Mesenchymal stem cell (in vitro differentiated cells and primary cell): ENCODE measurements at regions not wholly inside any gene's neighbourhood (a gene's known extent, or its start where the extent isn't known, plus 50 kb on each side); places are given as distances from the start of the nearest gene placed in this dataset.

ENCODE experiments used
- DNase-seq: peaks from one replicate; pipeline ENCODE4 v3.0.0-alpha.2; 2013
- H2AFZ ChIP-seq: one replicate; pipeline ENCODE4 v1.6.1; 2013; ENCODE audit warnings: low read depth, mild to moderate bottlenecking, control low read depth, inconsistent platforms, low read length, moderate library complexity
- H2AK5ac ChIP-seq: 2 replicates; pipeline ENCODE4 v1.6.1; 2013; ENCODE audit warnings: low read length, moderate library complexity, mild to moderate bottlenecking, inconsistent platforms; ENCODE audit not compliant: severe bottlenecking
- H2BK120ac ChIP-seq: one replicate; pipeline ENCODE4 v1.6.1; 2013; ENCODE audit warnings: low read depth, mild to moderate bottlenecking, inconsistent platforms, low read length, moderate library complexity
- H2BK12ac ChIP-seq, 2 experiments: one replicate each; pipeline ENCODE4 v1.6.1; 2013; ENCODE audit warnings: inconsistent platforms in 2 of 2, low read length in 2 of 2, mild to moderate bottlenecking in 2 of 2, moderate library complexity in 2 of 2, control low read depth in 1 of 2
- H2BK15ac ChIP-seq: one replicate; pipeline ENCODE4 v1.6.1; 2013; ENCODE audit warnings: mild to moderate bottlenecking, low read depth, inconsistent platforms; ENCODE audit not compliant: poor library complexity, severe bottlenecking
- H2BK5ac ChIP-seq: 2 replicates; pipeline ENCODE4 v1.6.1; 2013; ENCODE audit warnings: low read depth, mild to moderate bottlenecking, low read length, control low read depth, inconsistent platforms; ENCODE audit not compliant: poor library complexity, severe bottlenecking
- H3K14ac ChIP-seq, 2 experiments: one replicate each; pipeline ENCODE4 v1.6.1; 2013; ENCODE audit warnings: inconsistent platforms in 2 of 2, low read length in 2 of 2, control low read depth in 1 of 2, mild to moderate bottlenecking in 1 of 2, moderate library complexity in 1 of 2
- H3K18ac ChIP-seq, 2 experiments: one replicate each; pipeline ENCODE4 v1.6.1; 2013; ENCODE audit warnings: inconsistent platforms in 2 of 2, low read length in 2 of 2, control low read depth in 1 of 2, low read depth in 1 of 2, mild to moderate bottlenecking in 1 of 2
- H3K23ac ChIP-seq, 2 experiments: one replicate each; pipeline ENCODE4 v1.6.1; 2013; ENCODE audit warnings: inconsistent platforms in 2 of 2, low read length in 2 of 2, mild to moderate bottlenecking in 2 of 2, moderate library complexity in 2 of 2, control low read depth in 1 of 2
- H3K27ac ChIP-seq: 2 replicates; pipeline ENCODE4 v1.5.1; 2013; ENCODE audit warnings: mild to moderate bottlenecking, moderate library complexity, low read length, control low read depth, inconsistent platforms; ENCODE audit not compliant: poor library complexity, severe bottlenecking
- H3K27me3 ChIP-seq, 2 experiments: 2 replicates each; pipeline versions ENCODE4 v1.6.1 to v1.7.0; 2013; ENCODE audit warnings: low read length in 2 of 2, mild to moderate bottlenecking in 2 of 2, moderate library complexity in 2 of 2, control low read depth in 1 of 2, inconsistent platforms in 1 of 2; ENCODE audit not compliant: control insufficient read depth in 1 of 2, insufficient read depth in 1 of 2
- H3K36me3 ChIP-seq, 2 experiments: 2 replicates each; pipeline versions ENCODE4 v1.6.1 to v1.7.0; 2013; ENCODE audit warnings: low read length in 2 of 2, control low read depth in 1 of 2, inconsistent platforms in 1 of 2, low read depth in 1 of 2, mild to moderate bottlenecking in 1 of 2; ENCODE audit not compliant: insufficient read depth in 2 of 2, control insufficient read depth in 1 of 2
- H3K4ac ChIP-seq, 2 experiments: one replicate each; pipeline ENCODE4 v1.6.1; 2013; ENCODE audit warnings: inconsistent platforms in 2 of 2, low read length in 2 of 2, mild to moderate bottlenecking in 2 of 2, moderate library complexity in 2 of 2, control low read depth in 1 of 2, low read depth in 1 of 2
- H3K4me1 ChIP-seq: 2 replicates; pipeline ENCODE4 v1.6.1; 2013; ENCODE audit warnings: low read depth, low read length, control low read depth; ENCODE audit not compliant: control insufficient read depth, insufficient read depth
- H3K4me2 ChIP-seq: 2 replicates; pipeline ENCODE4 v1.6.1; 2013; ENCODE audit warnings: low read length, mild to moderate bottlenecking, inconsistent platforms; ENCODE audit not compliant: poor library complexity, severe bottlenecking
- H3K4me3 ChIP-seq, 2 experiments: 2 replicates each; pipeline versions ENCODE4 v1.5.1 to v1.7.0; 2013; ENCODE audit warnings: low read length in 2 of 2, mild to moderate bottlenecking in 2 of 2, control low read depth in 1 of 2, low read depth in 1 of 2; ENCODE audit not compliant: insufficient read depth in 1 of 2
- H3K79me1 ChIP-seq: replicated peaks from 2 replicates; pipeline ENCODE4 v1.6.1; 2013; ENCODE audit warnings: mild to moderate bottlenecking, control low read depth, low read length, inconsistent platforms; ENCODE audit not compliant: poor library complexity, severe bottlenecking
- H3K9ac ChIP-seq: 2 replicates; pipeline ENCODE4 v1.7.0; 2013; ENCODE audit warnings: mild to moderate bottlenecking, low read length, moderate library complexity
- H3K9me3 ChIP-seq: 2 replicates; pipeline ENCODE4 v1.7.0; 2013; ENCODE audit warnings: mild to moderate bottlenecking, low read length; ENCODE audit not compliant: control insufficient read depth
- H4K8ac ChIP-seq: one replicate; pipeline ENCODE4 v1.6.1; 2013; ENCODE audit warnings: inconsistent platforms, mild to moderate bottlenecking, low read length, moderate library complexity
- H4K91ac ChIP-seq: one replicate; pipeline ENCODE4 v1.6.1; 2013; ENCODE audit warnings: mild to moderate bottlenecking, low read length, inconsistent platforms
- WGBS: methylation state at CpG from one replicate; pipeline ENCODE4 v1.1.7; 2013; ENCODE audit warnings: mixed read lengths; 5-methylcytosine and 5-hydroxymethylcytosine counted together

GRCh38 chr5:5711112-5711511 is 288.6 kb downstream of the ICE1 start:
- no peak overlapping the region for H2BK120ac ChIP-seq
- H2BK5ac ChIP-seq: no peak overlapping the region
- H3K23ac ChIP-seq: no peak overlapping the region
- H3K27ac ChIP-seq: no peak overlapping the region
- no peak overlapping the region for H2AFZ ChIP-seq
- H3K4me1 ChIP-seq: no peaks in the 10 kb centered on the region
- H3K14ac ChIP-seq: no peak overlapping the region
- H2BK15ac ChIP-seq: no peak overlapping the region
- no peak overlapping the region for H3K18ac ChIP-seq
- no peak overlapping the region for H4K8ac ChIP-seq
- no peaks in the 10 kb centered on the region for H3K9me3 ChIP-seq
- H3K4me3 ChIP-seq: no peak overlapping the region
- no peak overlapping the region for H3K4me2 ChIP-seq
- no peak for DNase-seq
- no peak overlapping the region for H4K91ac ChIP-seq
- H3K79me1 ChIP-seq: no peaks in the 10 kb centered on the region
- H3K4ac ChIP-seq: no peak overlapping the region
- H3K36me3 ChIP-seq: no peaks in the 10 kb centered on the region
- no peak overlapping the region for H2AK5ac ChIP-seq
- no peak overlapping the region for H2BK12ac ChIP-seq
- no peak overlapping the region for H3K9ac ChIP-seq
- no CpG with 5 or more reads among the region's 2 CpGs for WGBS
- H3K27me3 ChIP-seq: peaks cover 0 to 4% of the 10 kb centered on the region in 2 experiments

DNA sequence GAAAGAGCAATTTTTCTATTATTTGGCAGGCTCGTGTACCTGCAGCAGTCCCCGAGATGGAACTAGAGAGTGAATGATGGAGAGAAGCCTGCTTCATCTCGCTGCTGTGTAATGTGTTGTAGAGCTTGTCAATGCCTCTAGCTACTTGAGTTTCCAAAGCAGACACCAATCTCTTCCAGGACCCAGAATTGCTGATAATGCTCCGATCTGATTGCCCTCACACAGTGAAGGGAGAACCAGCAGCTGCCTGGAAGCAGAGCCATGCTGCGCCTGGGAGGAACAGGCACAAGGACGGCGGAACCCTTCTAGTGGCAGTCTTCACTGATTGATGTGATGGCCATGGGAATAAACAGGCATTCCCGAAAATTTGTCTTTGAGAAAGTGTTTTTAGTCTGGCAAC is 288.0 kb downstream of the ICE1 start:
- Histone ChIP-seq H3K4me3 (no peak overlapping the region), H2BK15ac (no peak overlapping the region), H3K27ac (no peak overlapping the region), H3K4ac (no peak overlapping the region), H2AK5ac (no peak overlapping the region), H3K27me3 (peaks cover 0 to 4% of the 10 kb centered on the region in 2 experiments), H3K14ac (no peak overlapping the region), H3K9me3 (no peaks in the 10 kb centered on the region), H3K4me2 (no peak overlapping the region), H4K8ac (no peak overlapping the region), H3K36me3 (no peaks in the 10 kb centered on the region), H3K18ac (no peak overlapping the region), H3K4me1 (no peaks in the 10 kb centered on the region), H3K79me1 (no peaks in the 10 kb centered on the region), H2BK120ac (no peak overlapping the region), H2AFZ (no peak overlapping the region), H4K91ac (no peak overlapping the region), H3K23ac (no peak overlapping the region), H2BK12ac (no peak overlapping the region), H3K9ac (no peak overlapping the region), H2BK5ac (no peak overlapping the region)
- WGBS: 52% methylated on average over 8 of the region's 8 CpGs
- DNase-seq: no peak

- Histone ChIP-seq H3K23ac (no peak overlapping the region), H3K9ac (no peak overlapping the region), H2BK15ac (no peak overlapping the region), H3K9me3 (no peaks in the 10 kb centered on the region), H4K91ac (no peak overlapping the region), H3K27ac (no peak overlapping the region), H2BK5ac (no peak overlapping the region), H3K4ac (no peak overlapping the region), H2BK120ac (no peak overlapping the region), H3K36me3 (no peaks in the 10 kb centered on the region), H3K4me2 (no peak overlapping the region), H4K8ac (no peak overlapping the region), H3K4me1 (no peaks in the 10 kb centered on the region), H3K79me1 (no peaks in the 10 kb centered on the region), H3K14ac (no peak overlapping the region), H2AK5ac (no peak overlapping the region), H3K18ac (no peak overlapping the region), H3K4me3 (no peak overlapping the region), H2AFZ (no peak overlapping the region), H2BK12ac (no peak overlapping the region), H3K27me3 (peaks cover 0 to 4% of the 10 kb centered on the region in 2 experiments)
- WGBS: 73% methylated on average over 7 of the region's 7 CpGs
- no peak for DNase-seq
Observed at GRCh38 chr5:5708367-5708919, 286.0 kb downstream of the ICE1 start.

DNA sequence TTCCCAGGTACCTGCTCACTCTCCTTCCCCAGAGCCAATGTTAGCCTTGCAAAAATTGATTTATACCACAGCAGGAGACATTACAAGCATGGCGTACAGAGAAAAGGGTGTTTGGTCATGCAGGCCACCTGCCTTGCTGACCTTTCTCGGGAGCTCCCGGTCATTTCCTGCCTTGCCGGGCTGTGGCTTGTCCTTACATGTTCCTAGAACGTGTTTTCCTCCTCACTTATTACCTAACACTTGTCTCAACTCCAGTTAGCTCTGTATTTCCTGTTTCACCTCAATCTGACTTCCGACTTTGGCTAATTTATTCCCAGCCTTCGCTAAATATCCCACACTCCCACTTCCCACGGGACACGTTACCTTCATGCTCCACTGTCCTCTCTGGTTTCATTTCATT is 282.5 kb downstream of the ICE1 start:
- Histone ChIP-seq H2BK120ac (no peak overlapping the region), H3K14ac (no peak overlapping the region), H3K27me3 (peaks cover 0 to 4% of the 10 kb centered on the region in 2 experiments), H3K79me1 (no peaks in the 10 kb centered on the region), H4K91ac (no peak overlapping the region), H3K27ac (no peak overlapping the region), H3K9me3 (no peaks in the 10 kb centered on the region), H2BK15ac (no peak overlapping the region), H2AK5ac (no peak overlapping the region), H2AFZ (no peak overlapping the region), H3K4ac (no peak overlapping the region), H3K23ac (no peak overlapping the region), H2BK5ac (no peak overlapping the region), H3K9ac (no peak overlapping the region), H3K4me1 (no peaks in the 10 kb centered on the region), H3K4me3 (no peak overlapping the region), H3K36me3 (no peaks in the 10 kb centered on the region), H3K18ac (no peak overlapping the region), H3K4me2 (no peak overlapping the region), H2BK12ac (no peak overlapping the region), H4K8ac (no peak overlapping the region)
- DNase-seq: no peak
- WGBS: 50% methylated on average over 8 of the region's 9 CpGs
